ENCODE measurements at regions not wholly inside any gene's neighbourhood (a gene's known extent, or its start where the extent isn't known, plus 50 kb on each side); places are given as distances from the start of the nearest gene placed in this dataset.

DNA sequence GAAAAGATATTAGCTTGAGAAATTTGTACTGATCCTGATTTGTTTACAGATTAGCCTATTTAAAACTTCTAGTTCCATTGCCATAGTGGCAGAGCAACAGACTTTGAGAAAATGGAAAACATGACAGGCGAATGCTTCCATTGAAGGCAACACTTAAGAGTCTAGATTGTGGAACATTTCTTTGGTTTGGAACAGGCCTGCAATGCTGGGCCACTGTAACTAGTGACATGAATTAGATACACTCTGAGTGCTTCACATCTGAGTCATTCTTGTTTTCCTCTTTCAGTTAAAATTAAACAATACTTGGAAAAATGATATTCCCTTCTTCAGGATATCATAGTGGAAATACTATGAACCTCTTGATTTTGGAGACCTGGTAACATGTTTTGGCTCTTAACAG, 453.6 kb upstream of the TUSC1 start (continued):
- TF ChIP-seq, protein P1, sequence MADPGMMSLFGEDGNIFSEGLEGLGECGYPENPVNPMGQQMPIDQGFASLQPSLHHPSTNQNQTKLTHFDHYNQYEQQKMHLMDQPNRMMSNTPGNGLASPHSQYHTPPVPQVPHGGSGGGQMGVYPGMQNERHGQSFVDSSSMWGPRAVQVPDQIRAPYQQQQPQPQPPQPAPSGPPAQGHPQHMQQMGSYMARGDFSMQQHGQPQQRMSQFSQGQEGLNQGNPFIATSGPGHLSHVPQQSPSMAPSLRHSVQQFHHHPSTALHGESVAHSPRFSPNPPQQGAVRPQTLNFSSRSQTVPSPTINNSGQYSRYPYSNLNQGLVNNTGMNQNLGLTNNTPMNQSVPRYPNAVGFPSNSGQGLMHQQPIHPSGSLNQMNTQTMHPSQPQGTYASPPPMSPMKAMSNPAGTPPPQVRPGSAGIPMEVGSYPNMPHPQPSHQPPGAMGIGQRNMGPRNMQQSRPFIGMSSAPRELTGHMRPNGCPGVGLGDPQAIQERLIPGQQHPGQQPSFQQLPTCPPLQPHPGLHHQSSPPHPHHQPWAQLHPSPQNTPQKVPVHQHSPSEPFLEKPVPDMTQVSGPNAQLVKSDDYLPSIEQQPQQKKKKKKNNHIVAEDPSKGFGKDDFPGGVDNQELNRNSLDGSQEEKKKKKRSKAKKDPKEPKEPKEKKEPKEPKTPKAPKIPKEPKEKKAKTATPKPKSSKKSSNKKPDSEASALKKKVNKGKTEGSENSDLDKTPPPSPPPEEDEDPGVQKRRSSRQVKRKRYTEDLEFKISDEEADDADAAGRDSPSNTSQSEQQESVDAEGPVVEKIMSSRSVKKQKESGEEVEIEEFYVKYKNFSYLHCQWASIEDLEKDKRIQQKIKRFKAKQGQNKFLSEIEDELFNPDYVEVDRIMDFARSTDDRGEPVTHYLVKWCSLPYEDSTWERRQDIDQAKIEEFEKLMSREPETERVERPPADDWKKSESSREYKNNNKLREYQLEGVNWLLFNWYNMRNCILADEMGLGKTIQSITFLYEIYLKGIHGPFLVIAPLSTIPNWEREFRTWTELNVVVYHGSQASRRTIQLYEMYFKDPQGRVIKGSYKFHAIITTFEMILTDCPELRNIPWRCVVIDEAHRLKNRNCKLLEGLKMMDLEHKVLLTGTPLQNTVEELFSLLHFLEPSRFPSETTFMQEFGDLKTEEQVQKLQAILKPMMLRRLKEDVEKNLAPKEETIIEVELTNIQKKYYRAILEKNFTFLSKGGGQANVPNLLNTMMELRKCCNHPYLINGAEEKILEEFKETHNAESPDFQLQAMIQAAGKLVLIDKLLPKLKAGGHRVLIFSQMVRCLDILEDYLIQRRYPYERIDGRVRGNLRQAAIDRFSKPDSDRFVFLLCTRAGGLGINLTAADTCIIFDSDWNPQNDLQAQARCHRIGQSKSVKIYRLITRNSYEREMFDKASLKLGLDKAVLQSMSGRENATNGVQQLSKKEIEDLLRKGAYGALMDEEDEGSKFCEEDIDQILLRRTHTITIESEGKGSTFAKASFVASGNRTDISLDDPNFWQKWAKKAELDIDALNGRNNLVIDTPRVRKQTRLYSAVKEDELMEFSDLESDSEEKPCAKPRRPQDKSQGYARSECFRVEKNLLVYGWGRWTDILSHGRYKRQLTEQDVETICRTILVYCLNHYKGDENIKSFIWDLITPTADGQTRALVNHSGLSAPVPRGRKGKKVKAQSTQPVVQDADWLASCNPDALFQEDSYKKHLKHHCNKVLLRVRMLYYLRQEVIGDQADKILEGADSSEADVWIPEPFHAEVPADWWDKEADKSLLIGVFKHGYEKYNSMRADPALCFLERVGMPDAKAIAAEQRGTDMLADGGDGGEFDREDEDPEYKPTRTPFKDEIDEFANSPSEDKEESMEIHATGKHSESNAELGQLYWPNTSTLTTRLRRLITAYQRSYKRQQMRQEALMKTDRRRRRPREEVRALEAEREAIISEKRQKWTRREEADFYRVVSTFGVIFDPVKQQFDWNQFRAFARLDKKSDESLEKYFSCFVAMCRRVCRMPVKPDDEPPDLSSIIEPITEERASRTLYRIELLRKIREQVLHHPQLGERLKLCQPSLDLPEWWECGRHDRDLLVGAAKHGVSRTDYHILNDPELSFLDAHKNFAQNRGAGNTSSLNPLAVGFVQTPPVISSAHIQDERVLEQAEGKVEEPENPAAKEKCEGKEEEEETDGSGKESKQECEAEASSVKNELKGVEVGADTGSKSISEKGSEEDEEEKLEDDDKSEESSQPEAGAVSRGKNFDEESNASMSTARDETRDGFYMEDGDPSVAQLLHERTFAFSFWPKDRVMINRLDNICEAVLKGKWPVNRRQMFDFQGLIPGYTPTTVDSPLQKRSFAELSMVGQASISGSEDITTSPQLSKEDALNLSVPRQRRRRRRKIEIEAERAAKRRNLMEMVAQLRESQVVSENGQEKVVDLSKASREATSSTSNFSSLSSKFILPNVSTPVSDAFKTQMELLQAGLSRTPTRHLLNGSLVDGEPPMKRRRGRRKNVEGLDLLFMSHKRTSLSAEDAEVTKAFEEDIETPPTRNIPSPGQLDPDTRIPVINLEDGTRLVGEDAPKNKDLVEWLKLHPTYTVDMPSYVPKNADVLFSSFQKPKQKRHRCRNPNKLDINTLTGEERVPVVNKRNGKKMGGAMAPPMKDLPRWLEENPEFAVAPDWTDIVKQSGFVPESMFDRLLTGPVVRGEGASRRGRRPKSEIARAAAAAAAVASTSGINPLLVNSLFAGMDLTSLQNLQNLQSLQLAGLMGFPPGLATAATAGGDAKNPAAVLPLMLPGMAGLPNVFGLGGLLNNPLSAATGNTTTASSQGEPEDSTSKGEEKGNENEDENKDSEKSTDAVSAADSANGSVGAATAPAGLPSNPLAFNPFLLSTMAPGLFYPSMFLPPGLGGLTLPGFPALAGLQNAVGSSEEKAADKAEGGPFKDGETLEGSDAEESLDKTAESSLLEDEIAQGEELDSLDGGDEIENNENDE (IDR thresholded peaks at IDR 0.05; ENCODE audit: insufficient replicate concordance, low read length), result no peak
- no peak for TF ChIP-seq SAP30 (IDR thresholded peaks at IDR 0.05; ENCODE audit: insufficient read depth, insufficient replicate concordance, low read length)
